Right atrium auricular region (tissue), 2 donors: ENCODE measurements at regions not wholly inside any gene's neighbourhood (a gene's known extent, or its start where the extent isn't known, plus 50 kb on each side); places are given as distances from the start of the nearest gene placed in this dataset.

ENCODE experiments used
- DNase-seq: peaks from one replicate; pipeline ENCODE4 v3.0.0-alpha.2; 2019; ENCODE audit warnings: low spot score
- H3K27ac ChIP-seq, 2 donors: fragments of 200-600 bp; sonication (generic); 1 replicate in 1 of 2; 2 replicates in 1 of 2; pipeline ENCODE4 v1.5.1; 2016 to 2019
- H3K27me3 ChIP-seq, 2 donors: fragments of 200-600 bp; sonication (generic); one replicate each; pipeline versions ENCODE4 v1.5.1 to v1.6.0; 2017 to 2019
- H3K36me3 ChIP-seq: fragments of 200-600 bp; sonication (generic); one replicate; pipeline ENCODE4 v1.5.1; 2016
- H3K4me1 ChIP-seq, 2 donors: fragments of 200-600 bp; sonication (generic); one replicate each; pipeline versions ENCODE4 v1.5.1 to v1.6.0; 2017 to 2019
- H3K4me3 ChIP-seq, 2 donors: fragments of 200-600 bp; sonication (generic); 1 replicate in 1 of 2; 2 replicates in 1 of 2; pipeline ENCODE4 v1.5.1; 2017 to 2019; ENCODE audit warnings: mild to moderate bottlenecking in 1 of 2, moderate library complexity in 1 of 2
- H3K9me3 ChIP-seq, 2 donors: fragments of 200-600 bp; sonication (generic); one replicate each; pipeline ENCODE4 v1.5.1; 2019
- TF ChIP-seq, protein P1 (sequence below), 2 donors: fragments of 200-600 bp; sonication (generic); IDR thresholded peaks; one replicate each; pipeline ENCODE4 v1.5.1; 2019; ENCODE audit warnings: antibody characterized with exemption in 2 of 2

DNA sequence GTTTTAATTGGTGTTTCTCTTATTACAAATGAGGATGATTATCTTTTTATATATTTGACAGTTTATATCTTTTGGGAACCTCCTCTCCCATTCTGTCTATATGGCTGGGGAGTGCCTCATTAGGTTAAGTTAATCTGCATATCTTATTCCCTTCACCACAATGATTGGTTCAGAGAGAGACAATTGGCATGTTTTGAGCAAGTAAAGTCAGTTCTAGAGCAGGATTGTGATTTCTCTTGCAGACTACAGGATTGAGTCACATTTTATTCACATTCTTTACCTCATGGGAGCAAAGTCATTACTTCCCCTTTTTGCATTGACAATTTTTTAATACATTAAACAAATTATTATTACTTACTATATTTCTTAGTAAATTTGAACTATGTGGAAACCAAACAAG, 345.6 kb downstream of the MDFIC start:
- no peak for DNase-seq
- TF ChIP-seq, protein P1, sequence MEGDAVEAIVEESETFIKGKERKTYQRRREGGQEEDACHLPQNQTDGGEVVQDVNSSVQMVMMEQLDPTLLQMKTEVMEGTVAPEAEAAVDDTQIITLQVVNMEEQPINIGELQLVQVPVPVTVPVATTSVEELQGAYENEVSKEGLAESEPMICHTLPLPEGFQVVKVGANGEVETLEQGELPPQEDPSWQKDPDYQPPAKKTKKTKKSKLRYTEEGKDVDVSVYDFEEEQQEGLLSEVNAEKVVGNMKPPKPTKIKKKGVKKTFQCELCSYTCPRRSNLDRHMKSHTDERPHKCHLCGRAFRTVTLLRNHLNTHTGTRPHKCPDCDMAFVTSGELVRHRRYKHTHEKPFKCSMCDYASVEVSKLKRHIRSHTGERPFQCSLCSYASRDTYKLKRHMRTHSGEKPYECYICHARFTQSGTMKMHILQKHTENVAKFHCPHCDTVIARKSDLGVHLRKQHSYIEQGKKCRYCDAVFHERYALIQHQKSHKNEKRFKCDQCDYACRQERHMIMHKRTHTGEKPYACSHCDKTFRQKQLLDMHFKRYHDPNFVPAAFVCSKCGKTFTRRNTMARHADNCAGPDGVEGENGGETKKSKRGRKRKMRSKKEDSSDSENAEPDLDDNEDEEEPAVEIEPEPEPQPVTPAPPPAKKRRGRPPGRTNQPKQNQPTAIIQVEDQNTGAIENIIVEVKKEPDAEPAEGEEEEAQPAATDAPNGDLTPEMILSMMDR (IDR thresholded peaks at IDR 0.05) = no peak
- Histone ChIP-seq H3K27me3 (no peaks in the 10 kb centered on the region), H3K4me3 (no peak overlapping the region), H3K36me3 (no peaks in the 10 kb centered on the region), H3K27ac (no peak overlapping the region), H3K4me1 (no peaks in the 10 kb centered on the region), H3K9me3 (no peaks in the 10 kb centered on the region)

DNA sequence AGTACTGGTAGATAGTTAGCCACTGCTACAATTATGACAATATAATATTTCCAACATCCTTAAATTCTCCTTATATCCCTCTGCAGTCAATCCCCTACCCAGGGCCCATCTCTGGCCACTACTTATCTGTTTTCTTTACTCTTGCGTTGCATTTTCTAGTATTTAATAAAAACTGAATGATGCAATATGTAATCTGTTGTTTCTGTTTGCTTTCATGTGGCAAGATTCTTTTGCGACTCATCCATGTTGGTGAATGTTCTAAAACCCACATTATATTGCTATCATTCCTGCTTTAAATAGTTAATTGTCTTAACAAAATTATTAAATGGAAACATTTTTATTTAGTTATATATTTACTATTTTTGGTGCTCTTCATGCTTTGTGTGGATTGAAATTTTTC, 338.5 kb downstream of the MDFIC start:
- TF ChIP-seq, protein P1 (IDR thresholded peaks at IDR 0.05) = no peak
- no peaks in the 10 kb centered on the region for H3K36me3 ChIP-seq
- H3K4me3 ChIP-seq = no peak overlapping the region
- DNase-seq = no peak
- H3K4me1 ChIP-seq = no peaks in the 10 kb centered on the region
- no peaks in the 10 kb centered on the region for H3K9me3 ChIP-seq
- H3K27me3 ChIP-seq = no peaks in the 10 kb centered on the region
- no peak overlapping the region for H3K27ac ChIP-seq

DNA sequence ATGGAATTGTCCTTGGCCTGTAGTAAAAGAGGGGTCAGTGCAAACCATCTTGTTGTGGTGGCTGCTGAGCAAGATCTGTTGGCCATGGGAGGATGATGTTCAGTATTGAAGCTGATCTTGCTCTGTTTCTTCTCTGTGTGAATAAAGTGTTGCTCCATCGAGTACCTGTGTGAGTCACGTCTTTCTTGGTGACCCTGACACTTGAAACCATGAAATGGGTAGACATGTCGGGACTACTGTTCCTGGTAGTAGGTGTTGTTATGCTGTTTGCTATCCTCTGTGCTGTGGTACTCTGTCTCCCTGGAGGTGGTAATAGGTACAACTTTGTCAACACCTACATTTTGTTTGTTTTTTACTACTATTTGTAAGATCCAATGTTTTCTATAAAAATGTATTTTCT, 330.6 kb downstream of the MDFIC start:
- Histone ChIP-seq H3K4me3 (no peak overlapping the region), H3K36me3 (no peaks in the 10 kb centered on the region), H3K27me3 (no peaks in the 10 kb centered on the region), H3K9me3 (no peaks in the 10 kb centered on the region), H3K27ac (no peak overlapping the region), H3K4me1 (no peaks in the 10 kb centered on the region)
- TF ChIP-seq, protein P1 (IDR thresholded peaks at IDR 0.05) = no peak
- DNase-seq = no peak

DNA sequence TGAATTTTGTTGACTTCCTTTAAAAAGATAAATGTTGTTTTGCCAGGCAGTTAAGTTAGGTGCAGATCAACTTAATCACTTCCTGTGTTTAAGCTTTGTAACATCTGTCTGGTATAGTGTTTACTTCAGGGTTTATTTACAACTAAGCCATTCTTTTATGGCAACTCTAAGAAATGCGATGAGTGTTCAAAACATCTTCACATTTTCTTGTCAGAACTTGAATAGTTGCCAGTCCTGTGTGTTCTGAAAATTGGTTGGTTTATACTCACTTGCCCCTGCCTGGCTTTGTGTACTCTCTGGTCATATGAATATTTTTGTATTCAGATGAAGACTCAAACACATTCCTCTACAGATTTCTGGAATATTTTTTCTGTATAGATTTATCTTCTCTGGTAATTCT, 327.2 kb downstream of the MDFIC start:
- H3K27ac ChIP-seq = no peak overlapping the region
- H3K36me3 ChIP-seq = no peaks in the 10 kb centered on the region
- no peak overlapping the region for H3K4me3 ChIP-seq
- no peaks in the 10 kb centered on the region for H3K27me3 ChIP-seq
- H3K4me1 ChIP-seq = no peaks in the 10 kb centered on the region
- TF ChIP-seq, protein P1 (IDR thresholded peaks at IDR 0.05) = no peak
- H3K9me3 ChIP-seq = no peaks in the 10 kb centered on the region
- DNase-seq = no peak

DNA sequence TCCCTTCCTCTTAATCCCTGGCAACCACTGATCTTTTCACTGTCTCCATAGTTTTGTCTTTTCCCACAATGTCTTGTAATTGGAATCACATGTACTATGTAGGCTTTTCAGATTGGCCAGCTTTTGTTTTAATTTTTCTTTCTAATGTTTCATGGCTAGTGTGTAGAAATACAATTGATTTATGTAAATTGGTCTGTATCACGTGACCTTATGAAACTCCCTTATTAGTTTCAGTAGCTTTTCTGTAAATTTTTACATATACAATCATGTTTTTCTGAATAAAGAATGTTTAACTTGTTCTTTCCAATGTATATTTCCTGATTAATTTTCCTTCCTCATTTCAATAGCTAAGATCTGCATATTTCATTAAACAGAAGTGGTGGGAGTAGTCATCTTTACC, 319.3 kb downstream of the MDFIC start:
- no peaks in the 10 kb centered on the region for H3K9me3 ChIP-seq
- no peak overlapping the region for H3K4me3 ChIP-seq
- no peaks in the 10 kb centered on the region for H3K36me3 ChIP-seq
- H3K4me1 ChIP-seq = no peaks in the 10 kb centered on the region
- DNase-seq = no peak
- H3K27ac ChIP-seq = no peak overlapping the region
- H3K27me3 ChIP-seq = no peaks in the 10 kb centered on the region
- TF ChIP-seq, protein P1 (IDR thresholded peaks at IDR 0.05) = no peak

DNA sequence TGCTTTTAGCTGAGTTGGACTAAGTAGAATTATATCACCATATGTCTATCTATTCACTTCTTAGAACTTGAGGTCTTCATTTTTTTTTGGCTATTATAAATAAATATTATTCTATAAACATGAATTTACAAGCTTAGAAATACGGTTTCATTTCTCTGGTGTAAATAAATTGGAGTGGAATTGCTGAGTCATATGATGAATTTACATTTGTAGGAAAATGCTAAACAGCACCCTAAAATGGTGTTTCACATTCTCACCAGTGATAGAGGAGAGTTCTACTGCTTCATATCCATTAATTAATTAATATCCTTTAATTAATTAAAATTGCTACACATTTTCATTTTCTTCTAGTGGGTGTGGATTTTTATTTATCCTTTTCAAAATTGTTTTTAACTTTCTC, 318.3 kb downstream of the MDFIC start:
- TF ChIP-seq, protein P1 (IDR thresholded peaks at IDR 0.05) = no peak
- no peak overlapping the region for H3K27ac ChIP-seq

More for the DNA sequence above, 318.3 kb downstream of the MDFIC start:
- H3K27me3 ChIP-seq = no peaks in the 10 kb centered on the region
- H3K4me3 ChIP-seq = no peak overlapping the region
- no peaks in the 10 kb centered on the region for H3K4me1 ChIP-seq
- no peak for DNase-seq
- peaks cover 0 to 7% of the 10 kb centered on the region in 2 donors for H3K9me3 ChIP-seq
- H3K36me3 ChIP-seq = no peaks in the 10 kb centered on the region
